ENCODE measurements at regions not wholly inside any gene's neighbourhood (a gene's known extent, or its start where the extent isn't known, plus 50 kb on each side); places are given as distances from the start of the nearest gene placed in this dataset.
"Not testable (repeated sequence)": the region's sequence is repeated elsewhere in the genome, so short reads cannot be mapped to it uniquely, and the experiment has no call there.

DNA sequence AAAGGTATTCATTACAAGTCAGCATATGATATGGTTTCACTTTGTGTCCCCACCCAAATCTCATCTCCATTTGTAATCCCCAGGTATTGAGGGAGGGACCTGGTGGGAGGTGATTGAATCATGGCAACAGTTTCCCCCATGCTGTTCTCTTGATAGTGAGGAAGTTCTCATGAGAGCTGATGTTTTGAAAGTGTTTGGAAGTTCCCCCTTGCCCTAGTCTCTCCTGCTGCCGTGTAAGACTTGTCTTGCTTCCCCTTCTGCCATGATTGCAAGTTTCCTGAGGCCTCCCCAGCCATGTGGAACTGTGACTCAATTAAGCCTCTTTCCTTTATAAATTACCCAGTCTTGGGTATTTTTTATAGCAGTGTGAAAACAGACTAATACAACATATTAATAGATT is 213.7 kb upstream of the ADRA1D start:
- TF ChIP-seq, protein P1, sequence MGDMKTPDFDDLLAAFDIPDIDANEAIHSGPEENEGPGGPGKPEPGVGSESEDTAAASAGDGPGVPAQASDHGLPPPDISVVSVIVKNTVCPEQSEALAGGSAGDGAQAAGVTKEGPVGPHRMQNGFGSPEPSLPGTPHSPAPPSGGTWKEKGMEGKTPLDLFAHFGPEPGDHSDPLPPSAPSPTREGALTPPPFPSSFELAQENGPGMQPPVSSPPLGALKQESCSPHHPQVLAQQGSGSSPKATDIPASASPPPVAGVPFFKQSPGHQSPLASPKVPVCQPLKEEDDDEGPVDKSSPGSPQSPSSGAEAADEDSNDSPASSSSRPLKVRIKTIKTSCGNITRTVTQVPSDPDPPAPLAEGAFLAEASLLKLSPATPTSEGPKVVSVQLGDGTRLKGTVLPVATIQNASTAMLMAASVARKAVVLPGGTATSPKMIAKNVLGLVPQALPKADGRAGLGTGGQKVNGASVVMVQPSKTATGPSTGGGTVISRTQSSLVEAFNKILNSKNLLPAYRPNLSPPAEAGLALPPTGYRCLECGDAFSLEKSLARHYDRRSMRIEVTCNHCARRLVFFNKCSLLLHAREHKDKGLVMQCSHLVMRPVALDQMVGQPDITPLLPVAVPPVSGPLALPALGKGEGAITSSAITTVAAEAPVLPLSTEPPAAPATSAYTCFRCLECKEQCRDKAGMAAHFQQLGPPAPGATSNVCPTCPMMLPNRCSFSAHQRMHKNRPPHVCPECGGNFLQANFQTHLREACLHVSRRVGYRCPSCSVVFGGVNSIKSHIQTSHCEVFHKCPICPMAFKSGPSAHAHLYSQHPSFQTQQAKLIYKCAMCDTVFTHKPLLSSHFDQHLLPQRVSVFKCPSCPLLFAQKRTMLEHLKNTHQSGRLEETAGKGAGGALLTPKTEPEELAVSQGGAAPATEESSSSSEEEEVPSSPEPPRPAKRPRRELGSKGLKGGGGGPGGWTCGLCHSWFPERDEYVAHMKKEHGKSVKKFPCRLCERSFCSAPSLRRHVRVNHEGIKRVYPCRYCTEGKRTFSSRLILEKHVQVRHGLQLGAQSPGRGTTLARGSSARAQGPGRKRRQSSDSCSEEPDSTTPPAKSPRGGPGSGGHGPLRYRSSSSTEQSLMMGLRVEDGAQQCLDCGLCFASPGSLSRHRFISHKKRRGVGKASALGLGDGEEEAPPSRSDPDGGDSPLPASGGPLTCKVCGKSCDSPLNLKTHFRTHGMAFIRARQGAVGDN (IDR thresholded peaks at IDR 0.05): not testable (repeated sequence)
- TF ChIP-seq, protein P2, sequence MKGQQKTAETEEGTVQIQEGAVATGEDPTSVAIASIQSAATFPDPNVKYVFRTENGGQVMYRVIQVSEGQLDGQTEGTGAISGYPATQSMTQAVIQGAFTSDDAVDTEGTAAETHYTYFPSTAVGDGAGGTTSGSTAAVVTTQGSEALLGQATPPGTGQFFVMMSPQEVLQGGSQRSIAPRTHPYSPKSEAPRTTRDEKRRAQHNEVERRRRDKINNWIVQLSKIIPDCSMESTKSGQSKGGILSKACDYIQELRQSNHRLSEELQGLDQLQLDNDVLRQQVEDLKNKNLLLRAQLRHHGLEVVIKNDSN (IDR thresholded peaks at IDR 0.05; ENCODE audit: borderline replicate concordance, extremely low read length, insufficient read depth, low read depth, low read length): not testable (repeated sequence)
- TF ChIP-seq, protein P3, sequence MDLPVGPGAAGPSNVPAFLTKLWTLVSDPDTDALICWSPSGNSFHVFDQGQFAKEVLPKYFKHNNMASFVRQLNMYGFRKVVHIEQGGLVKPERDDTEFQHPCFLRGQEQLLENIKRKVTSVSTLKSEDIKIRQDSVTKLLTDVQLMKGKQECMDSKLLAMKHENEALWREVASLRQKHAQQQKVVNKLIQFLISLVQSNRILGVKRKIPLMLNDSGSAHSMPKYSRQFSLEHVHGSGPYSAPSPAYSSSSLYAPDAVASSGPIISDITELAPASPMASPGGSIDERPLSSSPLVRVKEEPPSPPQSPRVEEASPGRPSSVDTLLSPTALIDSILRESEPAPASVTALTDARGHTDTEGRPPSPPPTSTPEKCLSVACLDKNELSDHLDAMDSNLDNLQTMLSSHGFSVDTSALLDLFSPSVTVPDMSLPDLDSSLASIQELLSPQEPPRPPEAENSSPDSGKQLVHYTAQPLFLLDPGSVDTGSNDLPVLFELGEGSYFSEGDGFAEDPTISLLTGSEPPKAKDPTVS (IDR thresholded peaks at IDR 0.05; ENCODE audit: low read depth, low read length): not testable (repeated sequence)
- not testable (repeated sequence) for TF ChIP-seq EP300 (IDR thresholded peaks at IDR 0.05; ENCODE audit: borderline replicate concordance in 1 of 2, control insufficient read depth in 1 of 2, low read depth in 2 of 2, low read length in 2 of 2)

Measured in GM12878 (cell line).